ENCODE measurements at regions not wholly inside any gene's neighbourhood (a gene's known extent, or its start where the extent isn't known, plus 50 kb on each side); places are given as distances from the start of the nearest gene placed in this dataset.

DNA sequence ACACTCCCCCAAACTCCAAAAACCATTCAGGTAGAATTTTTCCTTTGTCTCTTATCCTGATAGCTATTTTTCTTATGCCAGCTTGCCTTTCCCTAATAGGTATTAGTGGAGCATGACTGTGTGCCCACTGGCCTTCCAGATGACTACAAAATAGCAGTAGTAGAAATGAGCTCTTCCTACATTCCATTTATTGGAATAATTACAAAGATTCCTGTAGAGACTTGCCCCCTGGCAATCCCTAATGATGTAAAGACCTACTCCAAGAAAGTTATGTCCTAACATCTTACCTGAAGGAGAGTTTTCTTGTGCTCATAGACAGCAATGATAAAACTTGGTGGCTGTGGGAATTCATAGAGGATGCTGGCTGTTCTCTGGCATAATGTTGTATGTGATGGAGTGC lies 501.8 kb downstream of the GATA3 start:
- no peak for DNase-seq (ENCODE audit: low read depth, low spot score)
- RAD21 ChIA-PET (ENCODE audit: unreplicated experiment): no interaction called here
- H3K4me3 ChIP-seq: no peak overlapping the region
- CTCF ChIA-PET: no interaction called here
- H2AFZ ChIP-seq (ENCODE audit: control insufficient read depth, low read depth, low read length): no peak overlapping the region
- H3K36me3 ChIP-seq (ENCODE audit: control insufficient read depth in 2 of 2, insufficient read depth in 2 of 2, low read length in 1 of 2): no peaks in the 10 kb centered on the region
- no peaks in the 10 kb centered on the region for H3K79me2 ChIP-seq (ENCODE audit: control insufficient read depth, insufficient read depth, low read length)
- H4K20me1 ChIP-seq (ENCODE audit: control insufficient read depth, insufficient read depth): no peaks in the 10 kb centered on the region
- no peak overlapping the region for H3K27ac ChIP-seq (ENCODE audit: control insufficient read depth, insufficient read depth)
- no peak for ATAC-seq
- SMC1A ChIA-PET (ENCODE audit: uncharacterized antibody, unreplicated experiment): interaction anchor here (0.6 kb wide), 1 partner anchor 72 kb away, joined by 3 read pairs; no protein-coding TSS in a partner anchor
- POLR2A ChIA-PET: no interaction called here
- BruUV-seq (replicated peaks): no TSS peak
- intact Hi-C loops (cut with micrococcal nuclease; ENCODE audit: unreplicated experiment): no loop called here
- FAIRE-seq: no peak
- H3K9ac ChIP-seq (ENCODE audit: control insufficient read depth, insufficient read depth, low read length): no peak overlapping the region
- no peaks in the 10 kb centered on the region for H3K4me1 ChIP-seq (ENCODE audit: control insufficient read depth, insufficient read depth, low read length)
- no peak overlapping the region for H3K4me2 ChIP-seq (ENCODE audit: control insufficient read depth, insufficient read depth)
- in situ Hi-C loops (cut with MboI): no loop called here
- TF ChIP-seq PAX5 (IDR thresholded peaks at IDR 0.05; ENCODE audit: borderline replicate concordance, low read depth, low read length) (no peak), NR2C1 (IDR thresholded peaks at IDR 0.05) (no peak), KDM1A (IDR thresholded peaks at IDR 0.05; ENCODE audit: borderline replicate concordance) (no peak), TARDBP (IDR thresholded peaks at IDR 0.05; ENCODE audit: borderline replicate concordance) (no peak), SIX5 (IDR thresholded peaks at IDR 0.05; ENCODE audit: low read depth, low read length, severe bottlenecking) (no peak), TAF1 (IDR thresholded peaks at IDR 0.05; ENCODE audit: borderline replicate concordance, low read depth, low read length) (no peak), MEF2B (IDR thresholded peaks at IDR 0.05; ENCODE audit: partially characterized antibody, poor library complexity, severe bottlenecking) (no peak), JUND (IDR thresholded peaks at IDR 0.05; ENCODE audit: low read depth, low read length) (no peak), CHD1 (IDR thresholded peaks at IDR 0.05; ENCODE audit: low read depth, low read length) (no peak), RCOR1 (conservative IDR thresholded peaks at IDR 0.05; ENCODE audit: low read depth, low read length) (no peak), TCF3 (IDR thresholded peaks at IDR 0.05; ENCODE audit: borderline replicate concordance, insufficient read depth, low read depth, low read length) (no peak)
- TF ChIP-seq, protein P1, sequence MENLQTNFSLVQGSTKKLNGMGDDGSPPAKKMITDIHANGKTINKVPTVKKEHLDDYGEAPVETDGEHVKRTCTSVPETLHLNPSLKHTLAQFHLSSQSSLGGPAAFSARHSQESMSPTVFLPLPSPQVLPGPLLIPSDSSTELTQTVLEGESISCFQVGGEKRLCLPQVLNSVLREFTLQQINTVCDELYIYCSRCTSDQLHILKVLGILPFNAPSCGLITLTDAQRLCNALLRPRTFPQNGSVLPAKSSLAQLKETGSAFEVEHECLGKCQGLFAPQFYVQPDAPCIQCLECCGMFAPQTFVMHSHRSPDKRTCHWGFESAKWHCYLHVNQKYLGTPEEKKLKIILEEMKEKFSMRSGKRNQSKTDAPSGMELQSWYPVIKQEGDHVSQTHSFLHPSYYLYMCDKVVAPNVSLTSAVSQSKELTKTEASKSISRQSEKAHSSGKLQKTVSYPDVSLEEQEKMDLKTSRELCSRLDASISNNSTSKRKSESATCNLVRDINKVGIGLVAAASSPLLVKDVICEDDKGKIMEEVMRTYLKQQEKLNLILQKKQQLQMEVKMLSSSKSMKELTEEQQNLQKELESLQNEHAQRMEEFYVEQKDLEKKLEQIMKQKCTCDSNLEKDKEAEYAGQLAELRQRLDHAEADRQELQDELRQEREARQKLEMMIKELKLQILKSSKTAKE (IDR thresholded peaks at IDR 0.05; ENCODE audit: low read depth, poor library complexity, severe bottlenecking): no peak
- H3K27me3 ChIP-seq (replicated peaks in 1 of 2; ENCODE audit: control insufficient read depth in 2 of 2, insufficient read depth in 2 of 2, low read length in 1 of 2): no peaks in the 10 kb centered on the region
- H3K9me3 ChIP-seq (replicated peaks; ENCODE audit: control insufficient read depth, insufficient read depth, low read length): no peaks in the 10 kb centered on the region
